Peyer's patch (tissue), 4 donors: ENCODE measurements at regions not wholly inside any gene's neighbourhood (a gene's known extent, or its start where the extent isn't known, plus 50 kb on each side); places are given as distances from the start of the nearest gene placed in this dataset.

Experiments used
- DNase-seq, 3 donors: peaks; one replicate each; pipeline ENCODE4 v3.0.0-alpha.2; 2017 to 2019
- H3K27ac ChIP-seq, 4 donors: fragments of 200-600 bp; sonication (generic); one replicate each; pipeline ENCODE4 v1.5.1; 2016 to 2019
- H3K27me3 ChIP-seq, 2 donors: fragments of 200-600 bp; sonication (generic); one replicate each; pipeline ENCODE4 v1.5.1; 2019
- H3K36me3 ChIP-seq, 3 donors: fragments of 200-600 bp; sonication (generic); one replicate each; pipeline ENCODE4 v1.5.1; 2016 to 2019
- H3K4me1 ChIP-seq, 4 donors: fragments of 200-600 bp; sonication (generic); one replicate each; pipeline ENCODE4 v1.5.1; 2016 to 2019
- H3K4me3 ChIP-seq, 4 donors: fragments of 200-600 bp; sonication (generic); 1 replicate in 3 of 4; 2 replicates in 1 of 4; pipeline ENCODE4 v1.5.1; 2016 to 2019; ENCODE audit warnings: mild to moderate bottlenecking in 1 of 4
- H3K9me3 ChIP-seq, 4 donors: fragments of 200-600 bp; sonication (generic); one replicate each; pipeline ENCODE4 v1.5.1; 2016 to 2019; ENCODE audit warnings: mild to moderate bottlenecking in 1 of 4
- CTCF ChIP-seq, 6 experiments: fragments of 450-650 bp in 4 of 6; fragments of 200-600 bp in 2 of 6; sonication (generic) in 1 of 6; IDR thresholded peaks; one replicate each; pipeline ENCODE4 v1.5.1; 2017 to 2019; ENCODE audit warnings: antibody characterized with exemption in 6 of 6, mild to moderate bottlenecking in 3 of 6, moderate library complexity in 1 of 6
- POLR2A ChIP-seq, 2 donors: fragments of 450-650 bp; IDR thresholded peaks; one replicate each; pipeline ENCODE4 v1.5.1; 2017; ENCODE audit warnings: antibody characterized with exemption in 2 of 2, mild to moderate bottlenecking in 2 of 2, moderate library complexity in 2 of 2

DNA sequence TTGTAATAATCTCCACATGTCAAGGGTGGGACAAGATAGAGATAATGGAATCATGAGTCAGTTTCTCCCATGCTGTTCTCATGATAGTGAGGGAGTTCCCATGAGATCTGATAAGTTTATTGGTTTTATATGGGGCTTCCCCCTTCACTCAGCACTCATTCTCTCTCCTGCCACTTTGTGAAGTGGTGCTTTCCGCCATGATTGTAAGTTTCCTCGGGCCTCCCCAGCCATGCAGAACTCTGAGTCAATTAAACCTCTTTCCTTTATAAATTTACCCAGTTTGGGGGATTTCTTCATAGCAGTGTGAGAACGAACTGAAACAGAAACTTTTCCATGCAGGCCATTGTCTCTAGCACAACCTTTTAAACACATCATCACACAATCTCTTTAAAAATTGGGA lies 221.5 kb upstream of the BRINP3 start:
- no peak overlapping the region for H3K4me3 ChIP-seq
- no peaks in the 10 kb centered on the region for H3K4me1 ChIP-seq
- H3K27ac ChIP-seq = no peak overlapping the region
- DNase-seq = no peak
- no peaks in the 10 kb centered on the region for H3K9me3 ChIP-seq
- TF ChIP-seq POLR2A (IDR thresholded peaks at IDR 0.05) = no peak
- TF ChIP-seq CTCF (IDR thresholded peaks at IDR 0.05) = no peak
- H3K36me3 ChIP-seq = no peaks in the 10 kb centered on the region
- H3K27me3 ChIP-seq = no peaks in the 10 kb centered on the region

GRCh38 chr1:190708418-190709057 lies 230.9 kb upstream of the BRINP3 start:
- H3K4me1 ChIP-seq = no peaks in the 10 kb centered on the region
- H3K27ac ChIP-seq = no peak overlapping the region
- H3K36me3 ChIP-seq = no peaks in the 10 kb centered on the region
- H3K9me3 ChIP-seq = no peaks in the 10 kb centered on the region
- TF ChIP-seq CTCF (IDR thresholded peaks at IDR 0.05) (no peak), POLR2A (IDR thresholded peaks at IDR 0.05) (no peak)
- no peaks in the 10 kb centered on the region for H3K27me3 ChIP-seq
- H3K4me3 ChIP-seq = no peak overlapping the region
- no peak for DNase-seq

GRCh38 chr1:190711069-190711468 lies 233.4 kb upstream of the BRINP3 start:
- DNase-seq = no peak
- Histone ChIP-seq H3K27ac (no peak overlapping the region), H3K36me3 (no peaks in the 10 kb centered on the region), H3K4me3 (no peak overlapping the region), H3K27me3 (no peaks in the 10 kb centered on the region), H3K9me3 (no peaks in the 10 kb centered on the region), H3K4me1 (no peaks in the 10 kb centered on the region)
- TF ChIP-seq CTCF (IDR thresholded peaks at IDR 0.05) (no peak), POLR2A (IDR thresholded peaks at IDR 0.05) (no peak)

- no peaks in the 10 kb centered on the region for H3K36me3 ChIP-seq
- DNase-seq = no peak
- TF ChIP-seq CTCF (IDR thresholded peaks at IDR 0.05) (no peak), POLR2A (IDR thresholded peaks at IDR 0.05) (no peak)
- no peak overlapping the region for H3K4me3 ChIP-seq
- H3K27ac ChIP-seq = no peak overlapping the region
- no peaks in the 10 kb centered on the region for H3K4me1 ChIP-seq
- H3K27me3 ChIP-seq = no peaks in the 10 kb centered on the region
- H3K9me3 ChIP-seq = no peaks in the 10 kb centered on the region
Observed at GRCh38 chr1:190717055-190717454, 239.4 kb upstream of the BRINP3 start.

GRCh38 chr1:190736971-190737590 lies 259.4 kb upstream of the BRINP3 start:
- H3K36me3 ChIP-seq = no peaks in the 10 kb centered on the region
- no peak overlapping the region for H3K27ac ChIP-seq
- no peaks in the 10 kb centered on the region for H3K9me3 ChIP-seq
- TF ChIP-seq CTCF (IDR thresholded peaks at IDR 0.05) (no peak), POLR2A (IDR thresholded peaks at IDR 0.05) (no peak)
- H3K4me1 ChIP-seq = no peaks in the 10 kb centered on the region
- no peaks in the 10 kb centered on the region for H3K27me3 ChIP-seq
- DNase-seq = no peak
- H3K4me3 ChIP-seq = no peak overlapping the region
